PC-9 (cell line): ENCODE measurements at regions not wholly inside any gene's neighbourhood (a gene's known extent, or its start where the extent isn't known, plus 50 kb on each side); places are given as distances from the start of the nearest gene placed in this dataset.

ENCODE experiments used
- CTCF ChIP-seq: fragments of 200-600 bp; sonication (generic); conservative IDR thresholded peaks from 2 replicates; pipeline ENCODE4 v1.6.1; 2017; ENCODE audit warnings: mixed run types, antibody characterized with exemption, mild to moderate bottlenecking, moderate library complexity
- EZH2 ChIP-seq: fragments of 200-600 bp; sonication (generic); IDR thresholded peaks from 2 replicates; pipeline ENCODE4 v1.8.0; 2017; ENCODE audit warnings: antibody characterized with exemption, low read depth

- no peak for TF ChIP-seq CTCF
- no peak for TF ChIP-seq EZH2
Measured at GRCh38 chr11:127598476-127598875, 597.9 kb upstream of the KIRREL3 start.
